ENCODE measurements at regions not wholly inside any gene's neighbourhood (a gene's known extent, or its start where the extent isn't known, plus 50 kb on each side); places are given as distances from the start of the nearest gene placed in this dataset.

DNA sequence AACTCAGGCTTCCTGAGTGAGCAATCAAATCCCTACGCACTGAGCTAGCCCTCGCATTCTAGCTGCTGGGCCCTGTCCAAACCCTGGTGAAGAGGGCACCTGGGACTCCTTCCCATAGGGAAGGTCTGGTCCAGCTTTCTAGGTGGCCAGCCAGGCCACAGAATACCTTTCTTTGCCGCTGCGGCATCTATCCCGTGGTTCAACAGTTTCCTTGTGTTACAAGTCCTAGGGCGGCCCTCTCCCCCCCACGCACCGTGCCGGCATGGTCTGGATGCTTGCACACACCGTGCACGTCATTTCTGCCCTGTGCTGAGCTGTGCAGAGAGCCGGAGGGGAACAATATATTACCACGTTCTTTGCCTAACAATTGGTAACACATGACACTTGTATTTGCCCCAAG, 164.6 kb upstream of the TSHZ3 start:
- Histone ChIP-seq H3K4me3 (ENCODE audit: low read depth in 2 of 2, low read length in 1 of 2) (no peak overlapping the region), H3K9ac (no peak overlapping the region), H3K4me1 (ENCODE audit: control insufficient read depth in 1 of 2, insufficient read depth in 2 of 2, low read depth in 1 of 2, low read length in 1 of 2) (peaks cover 0 to 6% of the 10 kb centered on the region in 2 experiments; a peak in 1 of 4 replicates), H3K27ac (ENCODE audit: low read depth in 2 of 2, low read length in 1 of 2) (no peak overlapping the region), H3K9me2 (no peaks in the 10 kb centered on the region), H2AFZ (ENCODE audit: low read depth) (no peak overlapping the region), H4K20me1 (ENCODE audit: insufficient read depth) (no peaks in the 10 kb centered on the region), H3K79me2 (ENCODE audit: insufficient read depth) (no peaks in the 10 kb centered on the region), H3K36me3 (replicated peaks in 1 of 2; ENCODE audit: control insufficient read depth in 1 of 2, insufficient read depth in 2 of 2, low read length in 1 of 2) (no peaks in the 10 kb centered on the region), H3K27me3 (ENCODE audit: insufficient read depth) (no peaks in the 10 kb centered on the region), H3F3A (replicated peaks; ENCODE audit: insufficient read depth) (no peaks in the 10 kb centered on the region), H3K4me2 (no peak overlapping the region), H3K9me3 (no peaks in the 10 kb centered on the region)
- TF ChIP-seq CHD2 (IDR thresholded peaks at IDR 0.05; ENCODE audit: low read length, partially characterized antibody), result no peak
- WGBS (ENCODE audit: low lambda C conversion rate), result 39% methylated on average over 10 of the region's 13 CpGs
- no peak for DNase-seq
- ChIA-PET POLR2A (no interaction called here), CTCF (no interaction called here)

DNA sequence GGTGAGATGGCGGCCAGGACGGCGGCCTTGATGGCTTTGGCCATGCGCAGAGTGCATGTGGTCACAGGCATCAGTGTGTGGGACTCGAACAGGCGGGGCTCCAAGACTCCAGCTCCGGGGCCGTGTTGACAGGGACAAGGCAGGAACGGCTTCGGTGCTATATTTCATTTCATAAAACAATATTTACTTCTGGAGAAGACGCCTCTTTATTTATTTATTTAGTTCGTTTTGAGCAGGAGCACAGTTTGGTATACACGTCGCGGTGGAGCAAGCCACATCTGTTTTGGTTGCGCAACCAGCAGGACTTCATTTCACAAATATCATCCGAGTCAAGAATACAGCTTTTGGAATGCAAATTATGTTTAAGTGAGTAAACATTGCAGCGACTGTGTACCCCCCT, 166.7 kb upstream of the TSHZ3 start:
- Histone ChIP-seq H3K4me1 (ENCODE audit: control insufficient read depth in 1 of 2, insufficient read depth in 2 of 2, low read depth in 1 of 2, low read length in 1 of 2) (peaks cover 0 to 9% of the 10 kb centered on the region in 2 experiments; a peak in 1 of 4 replicates), H3F3A (replicated peaks; ENCODE audit: insufficient read depth) (no peaks in the 10 kb centered on the region), H4K20me1 (ENCODE audit: insufficient read depth) (no peaks in the 10 kb centered on the region), H3K9me2 (no peaks in the 10 kb centered on the region), H3K4me3 (ENCODE audit: low read depth in 2 of 2, low read length in 1 of 2) (no peak overlapping the region), H3K9me3 (no peaks in the 10 kb centered on the region), H3K36me3 (replicated peaks in 1 of 2; ENCODE audit: control insufficient read depth in 1 of 2, insufficient read depth in 2 of 2, low read length in 1 of 2) (no peaks in the 10 kb centered on the region), H3K4me2 (no peak overlapping the region), H3K9ac (no peak overlapping the region), H3K79me2 (ENCODE audit: insufficient read depth) (no peaks in the 10 kb centered on the region), H3K27ac (ENCODE audit: low read depth in 2 of 2, low read length in 1 of 2) (no peak overlapping the region), H2AFZ (ENCODE audit: low read depth) (no peak overlapping the region), H3K27me3 (ENCODE audit: insufficient read depth) (no peaks in the 10 kb centered on the region)
- no peak for DNase-seq
- TF ChIP-seq RAD21 (IDR thresholded peaks at IDR 0.05; ENCODE audit: low read length) (no peak), GATA2 (CRISPR knock-in tag; IDR thresholded peaks at IDR 0.05) (no peak), SMC3 (IDR thresholded peaks at IDR 0.05; ENCODE audit: low read depth, low read length) (no peak), POLR2AphosphoS5 (IDR thresholded peaks at IDR 0.05; ENCODE audit: low read depth, low read length) (no peak)
- TF ChIP-seq, protein P1, sequence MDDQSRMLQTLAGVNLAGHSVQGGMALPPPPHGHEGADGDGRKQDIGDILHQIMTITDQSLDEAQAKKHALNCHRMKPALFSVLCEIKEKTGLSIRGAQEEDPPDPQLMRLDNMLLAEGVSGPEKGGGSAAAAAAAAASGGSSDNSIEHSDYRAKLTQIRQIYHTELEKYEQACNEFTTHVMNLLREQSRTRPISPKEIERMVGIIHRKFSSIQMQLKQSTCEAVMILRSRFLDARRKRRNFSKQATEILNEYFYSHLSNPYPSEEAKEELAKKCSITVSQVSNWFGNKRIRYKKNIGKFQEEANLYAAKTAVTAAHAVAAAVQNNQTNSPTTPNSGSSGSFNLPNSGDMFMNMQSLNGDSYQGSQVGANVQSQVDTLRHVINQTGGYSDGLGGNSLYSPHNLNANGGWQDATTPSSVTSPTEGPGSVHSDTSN (IDR thresholded peaks at IDR 0.05), result no peak
- TF ChIP-seq, protein P2, sequence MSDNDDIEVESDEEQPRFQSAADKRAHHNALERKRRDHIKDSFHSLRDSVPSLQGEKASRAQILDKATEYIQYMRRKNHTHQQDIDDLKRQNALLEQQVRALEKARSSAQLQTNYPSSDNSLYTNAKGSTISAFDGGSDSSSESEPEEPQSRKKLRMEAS (IDR thresholded peaks at IDR 0.05; ENCODE audit: low read depth), result no peak
- 60% methylated on average over 18 of the region's 18 CpGs for WGBS (ENCODE audit: low lambda C conversion rate)
- ChIA-PET POLR2A (no interaction called here), CTCF (no interaction called here)

DNA sequence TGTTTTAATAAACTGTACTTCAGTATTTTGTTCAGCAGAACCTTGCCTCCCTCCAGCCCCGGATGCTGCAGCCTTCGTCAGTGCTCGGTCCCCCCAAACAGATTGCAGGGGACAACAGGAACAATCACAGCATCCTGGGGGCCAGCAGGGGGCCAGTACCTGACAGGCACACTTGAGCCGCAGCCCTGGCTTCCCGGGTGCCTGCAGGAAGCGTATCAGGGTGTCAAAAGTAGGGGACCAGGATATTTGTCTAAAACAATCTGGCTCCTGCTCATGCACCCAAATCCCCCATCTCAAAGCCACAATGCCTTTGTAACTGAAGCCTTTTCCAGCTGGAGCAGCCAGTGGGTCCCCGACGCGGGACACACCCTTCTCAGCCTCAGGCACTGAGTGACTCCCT, 167.5 kb upstream of the TSHZ3 start:
- H3K4me2 ChIP-seq, result no peak overlapping the region
- POLR2A ChIA-PET, result no interaction called here
- H4K20me1 ChIP-seq (ENCODE audit: insufficient read depth), result no peaks in the 10 kb centered on the region
- H3K4me1 ChIP-seq (ENCODE audit: control insufficient read depth in 1 of 2, insufficient read depth in 2 of 2, low read depth in 1 of 2, low read length in 1 of 2), result peaks cover 0 to 9% of the 10 kb centered on the region in 2 experiments; a peak in 1 of 4 replicates
- H3K9ac ChIP-seq, result no peak overlapping the region
- H2AFZ ChIP-seq (ENCODE audit: low read depth), result no peak overlapping the region
- no peaks in the 10 kb centered on the region for H3F3A ChIP-seq (replicated peaks; ENCODE audit: insufficient read depth)
- H3K4me3 ChIP-seq (ENCODE audit: low read depth in 2 of 2, low read length in 1 of 2), result no peak overlapping the region
- no peak for DNase-seq
- H3K36me3 ChIP-seq (replicated peaks in 1 of 2; ENCODE audit: control insufficient read depth in 1 of 2, insufficient read depth in 2 of 2, low read length in 1 of 2), result no peaks in the 10 kb centered on the region
- H3K9me3 ChIP-seq, result no peaks in the 10 kb centered on the region
- WGBS (ENCODE audit: low lambda C conversion rate), result 43% methylated on average over 9 of the region's 9 CpGs
- CTCF ChIA-PET, result no interaction called here
- H3K27me3 ChIP-seq (ENCODE audit: insufficient read depth), result no peaks in the 10 kb centered on the region
- 0 out of 2 replicates have a peak, but pooled peaks cover 2% of the 10 kb centered on the region for H3K9me2 ChIP-seq
- no peaks in the 10 kb centered on the region for H3K79me2 ChIP-seq (ENCODE audit: insufficient read depth)
- no peak overlapping the region for H3K27ac ChIP-seq (ENCODE audit: low read depth in 2 of 2, low read length in 1 of 2)
- TF ChIP-seq, protein P3, sequence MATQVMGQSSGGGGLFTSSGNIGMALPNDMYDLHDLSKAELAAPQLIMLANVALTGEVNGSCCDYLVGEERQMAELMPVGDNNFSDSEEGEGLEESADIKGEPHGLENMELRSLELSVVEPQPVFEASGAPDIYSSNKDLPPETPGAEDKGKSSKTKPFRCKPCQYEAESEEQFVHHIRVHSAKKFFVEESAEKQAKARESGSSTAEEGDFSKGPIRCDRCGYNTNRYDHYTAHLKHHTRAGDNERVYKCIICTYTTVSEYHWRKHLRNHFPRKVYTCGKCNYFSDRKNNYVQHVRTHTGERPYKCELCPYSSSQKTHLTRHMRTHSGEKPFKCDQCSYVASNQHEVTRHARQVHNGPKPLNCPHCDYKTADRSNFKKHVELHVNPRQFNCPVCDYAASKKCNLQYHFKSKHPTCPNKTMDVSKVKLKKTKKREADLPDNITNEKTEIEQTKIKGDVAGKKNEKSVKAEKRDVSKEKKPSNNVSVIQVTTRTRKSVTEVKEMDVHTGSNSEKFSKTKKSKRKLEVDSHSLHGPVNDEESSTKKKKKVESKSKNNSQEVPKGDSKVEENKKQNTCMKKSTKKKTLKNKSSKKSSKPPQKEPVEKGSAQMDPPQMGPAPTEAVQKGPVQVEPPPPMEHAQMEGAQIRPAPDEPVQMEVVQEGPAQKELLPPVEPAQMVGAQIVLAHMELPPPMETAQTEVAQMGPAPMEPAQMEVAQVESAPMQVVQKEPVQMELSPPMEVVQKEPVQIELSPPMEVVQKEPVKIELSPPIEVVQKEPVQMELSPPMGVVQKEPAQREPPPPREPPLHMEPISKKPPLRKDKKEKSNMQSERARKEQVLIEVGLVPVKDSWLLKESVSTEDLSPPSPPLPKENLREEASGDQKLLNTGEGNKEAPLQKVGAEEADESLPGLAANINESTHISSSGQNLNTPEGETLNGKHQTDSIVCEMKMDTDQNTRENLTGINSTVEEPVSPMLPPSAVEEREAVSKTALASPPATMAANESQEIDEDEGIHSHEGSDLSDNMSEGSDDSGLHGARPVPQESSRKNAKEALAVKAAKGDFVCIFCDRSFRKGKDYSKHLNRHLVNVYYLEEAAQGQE (IDR thresholded peaks at IDR 0.05; ENCODE audit: low read depth, low read length), result no peak
- TF ChIP-seq FOSL2 (IDR thresholded peaks at IDR 0.05; ENCODE audit: borderline replicate concordance, low read depth) (no peak), ELF1 (IDR thresholded peaks at IDR 0.05) (no peak), RXRA (IDR thresholded peaks at IDR 0.05; ENCODE audit: borderline replicate concordance, low read depth) (no peak), NFIC (IDR thresholded peaks at IDR 0.05; ENCODE audit: borderline replicate concordance) (no peak), CHD2 (IDR thresholded peaks at IDR 0.05; ENCODE audit: low read length, partially characterized antibody) (no peak), GATA2 (CRISPR knock-in tag; IDR thresholded peaks at IDR 0.05) (no peak), JUND (IDR thresholded peaks at IDR 0.05) (no peak)
- TF ChIP-seq, protein P1 (IDR thresholded peaks at IDR 0.05), result no peak
- TF ChIP-seq, protein P4, sequence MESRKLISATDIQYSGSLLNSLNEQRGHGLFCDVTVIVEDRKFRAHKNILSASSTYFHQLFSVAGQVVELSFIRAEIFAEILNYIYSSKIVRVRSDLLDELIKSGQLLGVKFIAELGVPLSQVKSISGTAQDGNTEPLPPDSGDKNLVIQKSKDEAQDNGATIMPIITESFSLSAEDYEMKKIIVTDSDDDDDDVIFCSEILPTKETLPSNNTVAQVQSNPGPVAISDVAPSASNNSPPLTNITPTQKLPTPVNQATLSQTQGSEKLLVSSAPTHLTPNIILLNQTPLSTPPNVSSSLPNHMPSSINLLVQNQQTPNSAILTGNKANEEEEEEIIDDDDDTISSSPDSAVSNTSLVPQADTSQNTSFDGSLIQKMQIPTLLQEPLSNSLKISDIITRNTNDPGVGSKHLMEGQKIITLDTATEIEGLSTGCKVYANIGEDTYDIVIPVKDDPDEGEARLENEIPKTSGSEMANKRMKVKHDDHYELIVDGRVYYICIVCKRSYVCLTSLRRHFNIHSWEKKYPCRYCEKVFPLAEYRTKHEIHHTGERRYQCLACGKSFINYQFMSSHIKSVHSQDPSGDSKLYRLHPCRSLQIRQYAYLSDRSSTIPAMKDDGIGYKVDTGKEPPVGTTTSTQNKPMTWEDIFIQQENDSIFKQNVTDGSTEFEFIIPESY (IDR thresholded peaks at IDR 0.05; ENCODE audit: borderline replicate concordance, low read depth), result no peak

All from SK-N-SH (cell line).